ENCODE measurements at regions not wholly inside any gene's neighbourhood (a gene's known extent, or its start where the extent isn't known, plus 50 kb on each side); places are given as distances from the start of the nearest gene placed in this dataset.
"Not testable (repeated sequence)": the region's sequence is repeated elsewhere in the genome, so short reads cannot be mapped to it uniquely, and the experiment has no call there.

- DNase-seq = no peak
Measured at GRCh38 chr10:33035411-33035810, 77.4 kb upstream of the ITGB1 start.

DNA sequence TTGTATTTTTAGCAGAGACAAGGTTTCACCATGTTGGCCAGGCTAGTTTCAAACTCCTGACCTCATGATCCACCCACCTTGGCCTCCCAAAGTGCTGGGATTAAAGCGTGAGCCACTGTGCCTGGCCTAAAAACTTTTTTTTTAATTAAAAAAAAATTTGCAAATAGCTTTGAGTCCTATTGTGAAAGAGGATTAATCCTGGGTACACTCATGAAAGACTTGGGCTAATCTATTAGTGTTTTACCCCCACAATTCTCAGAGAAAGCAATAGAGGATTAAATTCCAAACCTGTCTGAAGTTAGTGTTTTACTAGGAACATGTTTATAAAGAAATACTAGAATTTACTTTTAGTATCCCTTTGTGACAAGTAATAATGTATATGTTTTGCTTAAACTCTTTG lies 76.9 kb upstream of the ITGB1 start:
- DNase-seq = no peak

- DNase-seq = peak; percentile 39
Measured at GRCh38 chr10:33032654-33033151, 74.7 kb upstream of the ITGB1 start.

- DNase-seq = no peak
Measured at GRCh38 chr10:33031815-33032653, 74.0 kb upstream of the ITGB1 start.

DNA sequence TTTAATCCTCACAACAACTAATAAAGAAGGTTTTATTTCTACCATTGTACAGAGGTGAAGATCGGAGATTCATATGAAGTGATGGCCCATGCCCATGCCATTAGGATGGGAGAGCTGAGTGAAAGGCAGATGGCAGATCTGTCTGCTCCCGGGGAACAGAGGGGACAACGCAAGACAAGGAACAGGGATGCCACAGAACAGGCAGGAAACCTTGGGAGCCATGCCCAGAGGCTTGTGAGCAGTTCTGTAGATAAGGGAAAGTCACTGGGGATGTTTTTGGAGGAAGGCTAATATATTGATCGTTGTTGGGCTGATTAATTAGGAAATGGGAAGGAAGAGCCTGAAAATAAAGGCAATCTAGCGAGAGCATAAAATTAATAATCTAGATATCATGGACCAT lies 73.1 kb upstream of the ITGB1 start:
- no peak for DNase-seq

DNA sequence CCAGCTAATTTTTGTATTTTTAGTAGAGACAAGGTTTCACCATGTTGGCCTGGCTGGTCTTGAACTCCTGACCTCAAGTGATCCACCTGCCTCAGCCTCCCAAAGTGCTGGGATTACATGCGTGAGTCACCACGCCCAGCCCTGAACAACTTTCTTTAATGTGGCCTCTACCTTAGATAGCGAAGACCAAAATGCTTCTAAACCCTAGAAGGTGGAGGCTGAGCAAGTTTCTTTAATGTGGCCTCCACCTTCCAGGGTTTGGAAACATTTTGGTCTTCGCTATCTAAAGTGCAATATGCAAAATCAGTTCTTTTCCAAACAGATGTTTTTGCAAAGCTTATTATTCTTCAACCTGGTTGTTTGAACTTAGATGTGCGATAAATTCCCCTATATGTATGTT lies 70.5 kb upstream of the ITGB1 start:
- DNase-seq = not testable (repeated sequence)

DNA sequence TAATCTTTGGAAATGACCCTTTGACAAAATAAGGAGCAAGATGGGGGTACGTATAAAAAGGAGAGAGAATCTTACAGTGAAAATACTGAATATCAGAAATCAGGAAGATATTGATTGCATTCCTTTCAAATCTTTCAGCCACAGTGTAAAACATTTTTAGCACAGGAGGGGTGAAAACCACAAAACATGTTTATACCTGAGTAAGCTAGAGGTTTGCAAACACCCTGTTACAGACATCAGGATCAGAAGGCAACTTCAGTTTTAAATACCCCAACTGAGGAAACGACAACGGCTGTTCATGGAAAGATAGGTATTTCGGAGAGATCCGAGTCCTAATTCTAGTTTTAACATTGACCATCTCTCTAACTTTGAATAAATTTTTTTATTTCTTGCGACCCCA lies 69.1 kb upstream of the ITGB1 start:
- no peak for DNase-seq

GRCh38 chr10:33026422-33026821 lies 68.4 kb upstream of the ITGB1 start:
- DNase-seq = no peak

- no peak for DNase-seq
Measured at GRCh38 chr10:33025910-33026309, 67.9 kb upstream of the ITGB1 start.

GRCh38 chr10:33025039-33025438 lies 67.0 kb upstream of the ITGB1 start:
- peak; percentile 26 for DNase-seq

DNA sequence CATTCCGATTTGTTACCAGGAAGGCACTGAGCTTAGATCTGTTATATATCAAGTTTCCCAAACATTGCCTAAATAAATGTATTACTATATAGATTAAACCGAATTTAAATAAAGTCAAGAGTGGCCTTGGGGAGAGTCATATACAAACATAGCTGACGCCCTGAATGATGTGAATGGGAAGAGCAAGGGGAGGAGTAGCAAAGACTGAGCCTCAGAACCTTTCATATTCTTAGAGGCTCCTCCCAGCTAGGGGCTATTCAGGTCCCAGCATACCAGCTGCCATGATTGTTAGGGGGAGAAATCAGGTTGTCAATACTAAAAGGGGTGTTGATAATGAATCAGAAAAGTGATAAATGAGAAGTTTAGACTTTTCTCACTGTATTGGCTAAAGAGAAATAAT lies 64.7 kb upstream of the ITGB1 start:
- DNase-seq = no peak

- DNase-seq = no peak
Measured at GRCh38 chr10:33022090-33022489, 64.1 kb upstream of the ITGB1 start.

DNA sequence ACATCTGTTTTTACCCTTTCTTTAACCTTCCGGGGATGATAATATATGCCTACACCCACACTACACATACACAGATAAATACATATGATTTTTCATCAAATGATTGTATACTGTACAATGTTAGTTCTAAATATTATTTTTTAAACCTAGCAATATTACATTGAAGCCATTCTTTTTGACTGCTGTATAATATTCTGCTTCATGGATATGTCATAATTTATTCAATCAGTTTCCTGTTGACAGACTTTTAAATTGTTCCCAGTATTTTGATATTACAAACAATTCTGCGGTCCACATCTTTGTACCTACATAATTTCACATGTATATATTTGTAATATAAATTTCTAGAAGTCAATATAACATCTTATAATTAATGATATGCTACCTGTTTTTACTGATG lies 59.0 kb upstream of the ITGB1 start:
- no peak for DNase-seq

GRCh38 chr10:33015761-33016547 lies 57.9 kb upstream of the ITGB1 start:
- no peak for DNase-seq

GRCh38 chr10:33013331-33013730 lies 55.3 kb upstream of the ITGB1 start:
- not testable (repeated sequence) for DNase-seq

- no peak for DNase-seq
Measured at GRCh38 chr10:33012306-33012705, 54.3 kb upstream of the ITGB1 start.

GRCh38 chr10:33010132-33011037 lies 52.4 kb upstream of the ITGB1 start:
- DNase-seq = peak; percentile 78

DNA sequence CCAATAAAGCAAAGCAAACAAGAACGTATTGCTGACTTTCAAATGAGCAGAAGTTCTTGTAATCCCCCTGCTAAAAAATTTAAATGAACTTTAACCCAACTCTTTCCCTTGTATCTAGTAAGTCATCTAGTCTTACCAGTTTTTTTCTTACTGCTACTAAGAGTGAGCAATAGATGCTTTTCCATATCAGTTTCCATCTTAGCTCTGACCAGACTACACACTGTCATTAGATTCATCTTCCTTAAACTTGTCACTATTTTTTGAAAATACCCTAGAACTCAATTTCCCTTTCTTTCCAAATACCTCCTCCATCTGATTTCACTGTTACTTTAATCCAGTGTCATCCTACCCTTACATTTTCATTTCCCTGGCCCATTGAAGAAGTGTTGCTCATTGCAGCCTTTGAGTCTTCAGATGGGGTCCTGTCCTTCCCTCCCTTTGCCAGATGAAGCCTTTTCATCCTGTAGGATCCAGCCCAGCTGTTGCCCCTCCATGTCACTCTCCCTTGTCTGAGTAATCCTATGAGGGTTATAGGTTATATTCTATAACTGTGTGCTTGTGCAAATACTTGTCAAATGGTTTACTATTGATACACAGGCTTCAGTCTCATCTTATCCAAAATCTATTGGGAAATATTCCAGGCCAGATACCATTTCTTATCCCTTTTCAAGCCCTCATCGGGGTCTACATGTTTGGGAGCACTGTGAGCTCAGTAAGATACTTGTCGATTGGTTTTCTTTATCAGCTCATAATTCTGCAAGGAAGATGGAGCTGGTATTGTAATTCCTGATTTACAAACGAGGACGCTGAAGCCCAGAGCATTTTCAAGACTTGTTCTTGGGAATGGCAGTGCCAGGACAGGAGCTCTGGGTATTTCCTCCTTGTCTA lies 51.5 kb upstream of the ITGB1 start:
- no peak for DNase-seq

DNA sequence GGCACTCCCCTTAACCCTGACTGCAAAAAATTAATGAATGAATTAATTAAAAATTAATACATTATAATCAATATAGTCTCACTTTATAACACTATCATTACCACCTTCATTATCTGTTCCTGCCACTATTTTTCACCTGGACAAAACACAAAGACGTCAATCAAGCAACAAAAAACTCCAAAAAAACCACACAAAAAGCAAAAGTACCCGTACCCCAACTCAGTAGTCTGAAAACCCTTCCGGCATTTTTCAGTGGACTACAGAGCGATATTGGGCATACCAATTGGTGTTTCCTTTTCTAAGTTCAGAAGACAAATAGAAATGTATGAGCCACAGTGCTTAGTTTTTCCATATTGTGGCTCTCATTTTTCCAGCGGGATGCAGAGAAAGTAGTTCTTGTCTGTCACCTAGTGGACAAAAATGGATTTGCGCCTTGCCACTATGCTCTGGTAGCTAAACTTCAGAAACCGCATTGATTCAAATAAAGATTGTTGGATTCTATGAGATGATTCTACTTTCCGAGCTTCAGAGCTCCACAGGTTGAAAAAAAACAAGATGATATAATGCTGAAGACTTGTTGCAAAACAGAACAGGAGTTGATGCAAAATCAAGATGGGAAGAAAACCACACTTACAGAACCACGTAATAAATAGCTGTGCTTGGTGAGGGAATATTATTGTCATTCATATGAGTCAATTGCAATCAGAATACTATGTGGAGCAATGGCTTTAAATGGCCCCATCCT lies 50.6 kb upstream of the ITGB1 start:
- DNase-seq = peak; percentile 89

- not testable (repeated sequence) for DNase-seq
Measured at GRCh38 chr10:33007731-33008381, 49.8 kb upstream of the ITGB1 start.
